ENCODE measurements at regions not wholly inside any gene's neighbourhood (a gene's known extent, or its start where the extent isn't known, plus 50 kb on each side); places are given as distances from the start of the nearest gene placed in this dataset.
"Not testable (repeated sequence)": the region's sequence is repeated elsewhere in the genome, so short reads cannot be mapped to it uniquely, and the experiment has no call there.

DNA sequence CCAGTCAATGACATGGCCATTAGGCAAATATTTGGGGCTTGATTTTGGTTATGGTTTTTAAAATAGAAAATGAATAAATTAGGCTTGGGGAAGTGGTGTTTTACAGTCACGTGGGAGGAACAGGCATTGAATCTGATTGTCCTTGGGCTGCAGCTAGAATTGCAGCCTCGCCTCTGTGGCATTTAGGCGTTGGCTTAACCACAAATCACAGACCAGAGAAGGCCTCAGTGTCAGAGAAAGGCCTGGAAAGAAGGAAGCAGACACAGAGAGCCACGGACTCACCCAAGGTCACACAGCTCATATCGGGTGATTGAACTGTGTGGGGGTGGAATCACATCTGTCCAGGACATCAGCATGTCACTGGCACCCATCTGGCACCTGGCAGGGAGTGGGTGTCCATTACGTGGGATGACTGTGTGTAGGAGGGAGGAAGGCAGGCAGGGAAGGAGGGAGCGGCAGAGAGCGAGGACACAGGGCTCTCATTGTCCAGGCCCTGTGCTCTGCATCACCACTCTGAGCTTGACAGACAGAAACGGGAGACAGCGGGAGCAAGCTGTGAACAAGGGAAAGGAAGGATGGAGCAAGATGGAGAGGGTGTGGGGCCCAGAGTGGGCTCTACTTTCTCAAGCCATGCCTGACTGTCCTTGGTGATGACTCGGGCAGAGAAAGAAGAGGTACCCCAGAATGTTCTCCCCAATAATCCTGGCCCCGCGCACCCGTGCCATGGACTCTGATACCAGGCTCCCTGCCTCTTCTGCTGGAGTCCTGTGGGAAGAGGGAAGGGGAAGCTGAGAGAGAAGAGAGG is 186.4 kb downstream of the FAM43A start:
- no peak overlapping the region for H3K27ac ChIP-seq (ENCODE audit: extremely low read depth, low read depth, low read length)
- no peak overlapping the region for H3K4me3 ChIP-seq (ENCODE audit: low read depth, low read length)

DNA sequence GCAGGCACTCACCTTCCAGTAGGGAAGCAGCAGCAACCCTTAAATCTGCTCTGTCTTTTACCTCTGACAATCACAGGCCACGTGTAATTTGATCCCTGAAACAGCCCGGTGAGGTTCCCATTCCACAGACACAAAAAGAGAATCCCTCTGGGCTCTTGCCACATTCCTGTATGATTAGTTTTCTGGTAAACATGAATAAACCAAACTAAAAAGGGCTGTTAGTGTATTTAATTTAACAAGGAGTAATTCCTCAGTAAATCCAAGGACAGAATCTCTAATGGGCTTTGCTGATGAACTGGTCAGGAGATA is 186.9 kb downstream of the FAM43A start:
- H3K36me3 ChIP-seq (ENCODE audit: control insufficient read depth in 2 of 2, insufficient read depth in 1 of 2, low read length in 2 of 2): no peaks in the 10 kb centered on the region
- peaks cover 3% of the 10 kb centered on the region; the same call in 1 of the 2 replicates for H3K4me1 ChIP-seq (ENCODE audit: control insufficient read depth, insufficient read depth, low read length)
- H3K27ac ChIP-seq (ENCODE audit: extremely low read depth, low read depth, low read length): no peak overlapping the region
- no peak overlapping the region for H3K4me3 ChIP-seq (ENCODE audit: low read depth, low read length)
- POLR2A ChIA-PET: no interaction called here
- CTCF ChIA-PET: interaction anchor here (1.5 kb wide), 1 partner anchor 190 kb away, joined by 4 read pairs; no protein-coding TSS in a partner anchor
- TF ChIP-seq ZNF610 (tag by site-specific recombination; IDR thresholded peaks at IDR 0.05; ENCODE audit: borderline replicate concordance) (no peak), SCRT1 (tag by site-specific recombination; IDR thresholded peaks at IDR 0.05; ENCODE audit: borderline replicate concordance) (no peak), ZNF664 (tag by site-specific recombination; IDR thresholded peaks at IDR 0.05) (no peak), GLI4 (tag by site-specific recombination; IDR thresholded peaks at IDR 0.05) (no peak), SP7 (tag by site-specific recombination; IDR thresholded peaks at IDR 0.05) (no peak), SP2 (tag by site-specific recombination; IDR thresholded peaks at IDR 0.05) (no peak), ZNF830 (tag by site-specific recombination; IDR thresholded peaks at IDR 0.05; ENCODE audit: low read depth) (no peak)
- TF ChIP-seq, protein P1, sequence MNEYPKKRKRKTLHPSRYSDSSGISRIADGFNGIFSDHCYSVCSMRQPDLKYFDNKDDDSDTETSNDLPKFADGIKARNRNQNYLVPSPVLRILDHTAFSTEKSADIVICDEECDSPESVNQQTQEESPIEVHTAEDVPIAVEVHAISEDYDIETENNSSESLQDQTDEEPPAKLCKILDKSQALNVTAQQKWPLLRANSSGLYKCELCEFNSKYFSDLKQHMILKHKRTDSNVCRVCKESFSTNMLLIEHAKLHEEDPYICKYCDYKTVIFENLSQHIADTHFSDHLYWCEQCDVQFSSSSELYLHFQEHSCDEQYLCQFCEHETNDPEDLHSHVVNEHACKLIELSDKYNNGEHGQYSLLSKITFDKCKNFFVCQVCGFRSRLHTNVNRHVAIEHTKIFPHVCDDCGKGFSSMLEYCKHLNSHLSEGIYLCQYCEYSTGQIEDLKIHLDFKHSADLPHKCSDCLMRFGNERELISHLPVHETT (tag by site-specific recombination; IDR thresholded peaks at IDR 0.05): no peak
- TF ChIP-seq, protein P2, sequence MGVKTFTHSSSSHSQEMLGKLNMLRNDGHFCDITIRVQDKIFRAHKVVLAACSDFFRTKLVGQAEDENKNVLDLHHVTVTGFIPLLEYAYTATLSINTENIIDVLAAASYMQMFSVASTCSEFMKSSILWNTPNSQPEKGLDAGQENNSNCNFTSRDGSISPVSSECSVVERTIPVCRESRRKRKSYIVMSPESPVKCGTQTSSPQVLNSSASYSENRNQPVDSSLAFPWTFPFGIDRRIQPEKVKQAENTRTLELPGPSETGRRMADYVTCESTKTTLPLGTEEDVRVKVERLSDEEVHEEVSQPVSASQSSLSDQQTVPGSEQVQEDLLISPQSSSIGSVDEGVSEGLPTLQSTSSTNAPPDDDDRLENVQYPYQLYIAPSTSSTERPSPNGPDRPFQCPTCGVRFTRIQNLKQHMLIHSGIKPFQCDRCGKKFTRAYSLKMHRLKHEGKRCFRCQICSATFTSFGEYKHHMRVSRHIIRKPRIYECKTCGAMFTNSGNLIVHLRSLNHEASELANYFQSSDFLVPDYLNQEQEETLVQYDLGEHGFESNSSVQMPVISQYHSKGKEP (tag by site-specific recombination; IDR thresholded peaks at IDR 0.05): no peak
- TF ChIP-seq, protein P3, sequence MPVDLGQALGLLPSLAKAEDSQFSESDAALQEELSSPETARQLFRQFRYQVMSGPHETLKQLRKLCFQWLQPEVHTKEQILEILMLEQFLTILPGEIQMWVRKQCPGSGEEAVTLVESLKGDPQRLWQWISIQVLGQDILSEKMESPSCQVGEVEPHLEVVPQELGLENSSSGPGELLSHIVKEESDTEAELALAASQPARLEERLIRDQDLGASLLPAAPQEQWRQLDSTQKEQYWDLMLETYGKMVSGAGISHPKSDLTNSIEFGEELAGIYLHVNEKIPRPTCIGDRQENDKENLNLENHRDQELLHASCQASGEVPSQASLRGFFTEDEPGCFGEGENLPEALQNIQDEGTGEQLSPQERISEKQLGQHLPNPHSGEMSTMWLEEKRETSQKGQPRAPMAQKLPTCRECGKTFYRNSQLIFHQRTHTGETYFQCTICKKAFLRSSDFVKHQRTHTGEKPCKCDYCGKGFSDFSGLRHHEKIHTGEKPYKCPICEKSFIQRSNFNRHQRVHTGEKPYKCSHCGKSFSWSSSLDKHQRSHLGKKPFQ (tag by site-specific recombination; IDR thresholded peaks at IDR 0.05): no peak
- no peaks in the 10 kb centered on the region for H3K9me3 ChIP-seq (ENCODE audit: control insufficient read depth, insufficient read depth, low read depth, low read length)

More for the DNA sequence above, 186.4 kb downstream of the FAM43A start:
- ChIA-PET CTCF (interaction anchor here (1.3 kb wide), 1 partner anchor 72 kb away, joined by 3 read pairs; no protein-coding TSS in a partner anchor), POLR2A (interaction anchor here (1.0 to 1.5 kb wide), 2 partner anchors 10 to 186 kb away, joined by 3 to 5 read pairs; partner anchors contain the start of gene FAM43A)
- no peaks in the 10 kb centered on the region for H3K36me3 ChIP-seq (ENCODE audit: control insufficient read depth in 2 of 2, insufficient read depth in 1 of 2, low read length in 2 of 2)
- peaks cover 3% of the 10 kb centered on the region; the same call in 1 of the 2 replicates for H3K4me1 ChIP-seq (ENCODE audit: control insufficient read depth, insufficient read depth, low read length)
- no peaks in the 10 kb centered on the region for H3K9me3 ChIP-seq (ENCODE audit: control insufficient read depth, insufficient read depth, low read depth, low read length)
- TF ChIP-seq, protein P4, sequence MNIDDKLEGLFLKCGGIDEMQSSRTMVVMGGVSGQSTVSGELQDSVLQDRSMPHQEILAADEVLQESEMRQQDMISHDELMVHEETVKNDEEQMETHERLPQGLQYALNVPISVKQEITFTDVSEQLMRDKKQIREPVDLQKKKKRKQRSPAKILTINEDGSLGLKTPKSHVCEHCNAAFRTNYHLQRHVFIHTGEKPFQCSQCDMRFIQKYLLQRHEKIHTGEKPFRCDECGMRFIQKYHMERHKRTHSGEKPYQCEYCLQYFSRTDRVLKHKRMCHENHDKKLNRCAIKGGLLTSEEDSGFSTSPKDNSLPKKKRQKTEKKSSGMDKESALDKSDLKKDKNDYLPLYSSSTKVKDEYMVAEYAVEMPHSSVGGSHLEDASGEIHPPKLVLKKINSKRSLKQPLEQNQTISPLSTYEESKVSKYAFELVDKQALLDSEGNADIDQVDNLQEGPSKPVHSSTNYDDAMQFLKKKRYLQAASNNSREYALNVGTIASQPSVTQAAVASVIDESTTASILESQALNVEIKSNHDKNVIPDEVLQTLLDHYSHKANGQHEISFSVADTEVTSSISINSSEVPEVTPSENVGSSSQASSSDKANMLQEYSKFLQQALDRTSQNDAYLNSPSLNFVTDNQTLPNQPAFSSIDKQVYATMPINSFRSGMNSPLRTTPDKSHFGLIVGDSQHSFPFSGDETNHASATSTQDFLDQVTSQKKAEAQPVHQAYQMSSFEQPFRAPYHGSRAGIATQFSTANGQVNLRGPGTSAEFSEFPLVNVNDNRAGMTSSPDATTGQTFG (tag by site-specific recombination; IDR thresholded peaks at IDR 0.05; ENCODE audit: borderline replicate concordance): no peak
- TF ChIP-seq EGR2 (tag by site-specific recombination; IDR thresholded peaks at IDR 0.05; ENCODE audit: low read depth): peak; percentile 96
- peak; percentile 99 for TF ChIP-seq ZFHX2 (tag by site-specific recombination; conservative IDR thresholded peaks at IDR 0.05)
- TF ChIP-seq ZNF335 (tag by site-specific recombination; conservative IDR thresholded peaks at IDR 0.05): 0 out of 2 replicates have a peak, but pooled peaks have one; percentile 22

DNA sequence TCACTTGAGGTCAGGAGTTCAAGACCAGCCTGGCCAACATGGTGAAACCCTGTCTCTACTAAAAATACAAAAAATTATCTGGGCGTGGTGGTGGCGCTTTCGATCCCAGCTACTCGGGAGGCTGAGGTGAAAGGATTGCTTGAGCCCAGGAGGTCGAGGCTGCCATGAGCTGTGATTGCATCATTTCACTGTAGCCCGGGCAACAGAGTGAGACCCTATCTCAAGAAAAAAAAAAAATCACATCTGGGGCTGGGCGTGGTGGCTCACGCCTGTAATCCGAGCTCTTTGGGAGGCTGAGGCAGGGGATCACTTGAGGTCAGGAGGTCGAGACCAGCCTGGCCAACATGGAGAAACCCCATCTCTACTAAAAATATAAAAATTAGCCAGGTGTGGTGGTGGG is 187.8 kb downstream of the FAM43A start:
- H3K9me3 ChIP-seq (ENCODE audit: control insufficient read depth, insufficient read depth, low read depth, low read length); POLR2A ChIA-PET; H3K27ac ChIP-seq (ENCODE audit: extremely low read depth, low read depth, low read length); H3K4me1 ChIP-seq (ENCODE audit: control insufficient read depth, insufficient read depth, low read length); H3K4me3 ChIP-seq (ENCODE audit: low read depth, low read length); H3K36me3 ChIP-seq (ENCODE audit: control insufficient read depth in 2 of 2, insufficient read depth in 1 of 2, low read length in 2 of 2): not testable (repeated sequence)
- CTCF ChIA-PET: interaction anchor here (1.5 kb wide), 1 partner anchor 191 kb away, joined by 4 read pairs; no protein-coding TSS in a partner anchor
